GM23338 (cell line): ENCODE measurements at regions not wholly inside any gene's neighbourhood (a gene's known extent, or its start where the extent isn't known, plus 50 kb on each side); places are given as distances from the start of the nearest gene placed in this dataset.

Experiments
- ATAC-seq: fragments of 200-7000 bp; cut with Tn5 transposase; 3 replicates; pipeline ENCODE4 v1.9.1; 2020
- DNase-seq: peaks from one replicate; pipeline ENCODE4 v3.0.0-alpha.2; 2015; ENCODE audit warnings: low spot score
- H2AFZ ChIP-seq: fragments of 200-600 bp; sonication (generic); 2 replicates; pipeline ENCODE4 v1.8.0; 2016; ENCODE audit warnings: antibody characterized with exemption, mild to moderate bottlenecking, moderate library complexity
- H3F3A ChIP-seq: fragments of 200-600 bp; sonication (generic); replicated peaks from 2 replicates; pipeline ENCODE4 v1.8.0; 2017; ENCODE audit warnings: antibody characterized with exemption, mixed run types, low read depth
- H3K27ac ChIP-seq: fragments of 200-600 bp; sonication (generic); 2 replicates; pipeline ENCODE4 v1.6.1; 2016; ENCODE audit warnings: low read depth
- H3K27me3 ChIP-seq: fragments of 200-600 bp; sonication (generic); 2 replicates; pipeline ENCODE4 v1.8.0; 2016; ENCODE audit warnings: mild to moderate bottlenecking, mixed run types, moderate library complexity; ENCODE audit not compliant: insufficient read depth
- H3K36me3 ChIP-seq: fragments of 200-600 bp; sonication (generic); 2 replicates; pipeline ENCODE4 v1.8.0; 2016; ENCODE audit warnings: mild to moderate bottlenecking; ENCODE audit not compliant: insufficient read depth
- H3K4me1 ChIP-seq: fragments of 200-600 bp; sonication (generic); 2 replicates; pipeline ENCODE4 v1.8.0; 2016; ENCODE audit warnings: mild to moderate bottlenecking, moderate library complexity; ENCODE audit not compliant: insufficient read depth
- H3K4me2 ChIP-seq: fragments of 200-600 bp; sonication (generic); 2 replicates; pipeline ENCODE4 v1.7.1; 2017; ENCODE audit warnings: mixed run types
- H3K4me3 ChIP-seq: fragments of 200-600 bp; sonication (generic); 2 replicates; pipeline ENCODE4 v1.6.1; 2016; ENCODE audit warnings: mixed run types
- H3K79me2 ChIP-seq: fragments of 200-600 bp; sonication (generic); replicated peaks from 2 replicates; pipeline ENCODE4 v1.8.0; 2017; ENCODE audit warnings: mild to moderate bottlenecking; ENCODE audit not compliant: insufficient read depth
- H3K9me2 ChIP-seq: fragments of 200-600 bp; sonication (generic); 2 replicates; pipeline ENCODE4 v1.8.0; 2017; ENCODE audit not compliant: insufficient read depth
- H4K20me1 ChIP-seq: fragments of 200-600 bp; sonication (generic); replicated peaks from 2 replicates; pipeline ENCODE4 v1.8.0; 2017; ENCODE audit warnings: mild to moderate bottlenecking; ENCODE audit not compliant: insufficient read depth
- H3K27ac Mint-ChIP-seq: 2 replicates; pipeline ENCODE4 v1.8.0; 2020; ENCODE audit warnings: inconsistent platforms, mild to moderate bottlenecking, moderate library complexity, mixed read lengths
- H3K27me3 Mint-ChIP-seq: 3 replicates; pipeline ENCODE4 v1.8.0; 2022; ENCODE audit warnings: low read depth, mild to moderate bottlenecking, moderate library complexity, mixed read lengths, inconsistent platforms; ENCODE audit not compliant: insufficient read depth, poor library complexity
- H3K36me3 Mint-ChIP-seq: 3 replicates; pipeline ENCODE4 v1.8.0; 2021; ENCODE audit warnings: low read depth, mild to moderate bottlenecking, inconsistent platforms, moderate library complexity, mixed read lengths
- H3K4me1 Mint-ChIP-seq: 3 replicates; pipeline ENCODE4 v1.8.0; 2020; ENCODE audit warnings: mild to moderate bottlenecking, inconsistent platforms, mixed read lengths
- H3K4me3 Mint-ChIP-seq: 3 replicates; pipeline ENCODE4 v1.8.0; 2021; ENCODE audit warnings: moderate library complexity, mild to moderate bottlenecking, inconsistent platforms, mixed read lengths
- H3K9me3 Mint-ChIP-seq: 3 replicates; pipeline ENCODE4 v1.8.0; 2020; ENCODE audit warnings: moderate library complexity, mild to moderate bottlenecking, inconsistent platforms, mixed read lengths
- NANOG ChIP-seq: IDR thresholded peaks from 2 replicates; pipeline ENCODE4 v1.6.1; 2016; ENCODE audit warnings: antibody characterized with exemption, borderline replicate concordance
- ZNF331 ChIP-seq: fragments of 250-450 bp; sonication (Bioruptor Pico); IDR thresholded peaks from 2 replicates; pipeline ENCODE4 v1.5.0; 2020; ENCODE audit warnings: low read depth, mild to moderate bottlenecking, moderate library complexity
- TF ChIP-seq, protein P1 (sequence below), 2 experiments: fragments of 200-600 bp in 1 of 2; sonication (generic) in 1 of 2; conservative IDR thresholded peaks; 2 replicates each; pipeline versions ENCODE4 v1.5.1 to v1.6.1; 2016 to 2017; ENCODE audit warnings: antibody characterized with exemption in 2 of 2, low read depth in 2 of 2, mild to moderate bottlenecking in 2 of 2, moderate library complexity in 1 of 2
- TF ChIP-seq, protein P2 (sequence below): fragments of 250-450 bp; sonication (Bioruptor Pico); IDR thresholded peaks from 2 replicates; pipeline ENCODE4 v1.5.0; 2020; ENCODE audit warnings: mild to moderate bottlenecking, moderate library complexity
- TF ChIP-seq, protein P3 (sequence below): IDR thresholded peaks from one replicate; pipeline ENCODE4 v1.6.1; 2018; ENCODE audit warnings: antibody characterized with exemption; ENCODE audit not compliant: unreplicated experiment

DNA sequence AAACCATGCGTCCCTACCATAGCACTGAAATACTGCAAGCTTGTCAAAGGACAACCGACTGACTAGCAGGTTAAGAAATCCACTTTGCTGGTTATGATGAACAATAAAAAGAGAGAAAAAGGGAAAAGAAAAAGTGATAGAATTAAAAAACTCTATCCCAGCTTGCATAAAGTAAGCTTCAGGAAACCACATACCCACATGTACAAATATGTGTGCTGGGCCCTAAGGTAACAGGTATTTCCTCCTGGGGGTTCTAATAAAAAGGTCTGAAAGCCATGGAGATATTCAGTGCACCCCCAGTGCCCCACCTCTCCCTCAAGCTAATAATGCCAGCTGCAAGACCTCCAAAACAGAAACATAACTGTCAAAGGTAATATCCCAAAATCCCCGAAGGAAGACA, 248.6 kb upstream of the KLF14 start:
- H3K27ac ChIP-seq, result no peak overlapping the region

More for the DNA sequence above, 248.6 kb upstream of the KLF14 start:
- Histone ChIP-seq H3K79me2 (no peaks in the 10 kb centered on the region), H3K9me2 (no peaks in the 10 kb centered on the region), H3K4me1 (no peaks in the 10 kb centered on the region), H3K27me3 (no peaks in the 10 kb centered on the region), H3K36me3 (no peaks in the 10 kb centered on the region), H2AFZ (no peak overlapping the region), H3F3A (no peaks in the 10 kb centered on the region), H4K20me1 (no peaks in the 10 kb centered on the region; the same call in 1 of the 2 replicates), H3K4me3 (no peak overlapping the region), H3K4me2 (no peak overlapping the region)
- H3K27ac Mint-ChIP-seq, result no peak overlapping the region
- ATAC-seq, result no peak
- no peak overlapping the region for H3K4me3 Mint-ChIP-seq
- H3K27me3 Mint-ChIP-seq, result no peaks in the 10 kb centered on the region
- H3K9me3 Mint-ChIP-seq, result no peaks in the 10 kb centered on the region
- TF ChIP-seq NANOG (no peak), ZNF331 (CRISPR knock-in tag) (no peak)
- TF ChIP-seq, protein P1, sequence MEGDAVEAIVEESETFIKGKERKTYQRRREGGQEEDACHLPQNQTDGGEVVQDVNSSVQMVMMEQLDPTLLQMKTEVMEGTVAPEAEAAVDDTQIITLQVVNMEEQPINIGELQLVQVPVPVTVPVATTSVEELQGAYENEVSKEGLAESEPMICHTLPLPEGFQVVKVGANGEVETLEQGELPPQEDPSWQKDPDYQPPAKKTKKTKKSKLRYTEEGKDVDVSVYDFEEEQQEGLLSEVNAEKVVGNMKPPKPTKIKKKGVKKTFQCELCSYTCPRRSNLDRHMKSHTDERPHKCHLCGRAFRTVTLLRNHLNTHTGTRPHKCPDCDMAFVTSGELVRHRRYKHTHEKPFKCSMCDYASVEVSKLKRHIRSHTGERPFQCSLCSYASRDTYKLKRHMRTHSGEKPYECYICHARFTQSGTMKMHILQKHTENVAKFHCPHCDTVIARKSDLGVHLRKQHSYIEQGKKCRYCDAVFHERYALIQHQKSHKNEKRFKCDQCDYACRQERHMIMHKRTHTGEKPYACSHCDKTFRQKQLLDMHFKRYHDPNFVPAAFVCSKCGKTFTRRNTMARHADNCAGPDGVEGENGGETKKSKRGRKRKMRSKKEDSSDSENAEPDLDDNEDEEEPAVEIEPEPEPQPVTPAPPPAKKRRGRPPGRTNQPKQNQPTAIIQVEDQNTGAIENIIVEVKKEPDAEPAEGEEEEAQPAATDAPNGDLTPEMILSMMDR (conservative IDR thresholded peaks at IDR 0.05; ENCODE audit: low read depth in 2 of 2), result no peak
- TF ChIP-seq, protein P2, sequence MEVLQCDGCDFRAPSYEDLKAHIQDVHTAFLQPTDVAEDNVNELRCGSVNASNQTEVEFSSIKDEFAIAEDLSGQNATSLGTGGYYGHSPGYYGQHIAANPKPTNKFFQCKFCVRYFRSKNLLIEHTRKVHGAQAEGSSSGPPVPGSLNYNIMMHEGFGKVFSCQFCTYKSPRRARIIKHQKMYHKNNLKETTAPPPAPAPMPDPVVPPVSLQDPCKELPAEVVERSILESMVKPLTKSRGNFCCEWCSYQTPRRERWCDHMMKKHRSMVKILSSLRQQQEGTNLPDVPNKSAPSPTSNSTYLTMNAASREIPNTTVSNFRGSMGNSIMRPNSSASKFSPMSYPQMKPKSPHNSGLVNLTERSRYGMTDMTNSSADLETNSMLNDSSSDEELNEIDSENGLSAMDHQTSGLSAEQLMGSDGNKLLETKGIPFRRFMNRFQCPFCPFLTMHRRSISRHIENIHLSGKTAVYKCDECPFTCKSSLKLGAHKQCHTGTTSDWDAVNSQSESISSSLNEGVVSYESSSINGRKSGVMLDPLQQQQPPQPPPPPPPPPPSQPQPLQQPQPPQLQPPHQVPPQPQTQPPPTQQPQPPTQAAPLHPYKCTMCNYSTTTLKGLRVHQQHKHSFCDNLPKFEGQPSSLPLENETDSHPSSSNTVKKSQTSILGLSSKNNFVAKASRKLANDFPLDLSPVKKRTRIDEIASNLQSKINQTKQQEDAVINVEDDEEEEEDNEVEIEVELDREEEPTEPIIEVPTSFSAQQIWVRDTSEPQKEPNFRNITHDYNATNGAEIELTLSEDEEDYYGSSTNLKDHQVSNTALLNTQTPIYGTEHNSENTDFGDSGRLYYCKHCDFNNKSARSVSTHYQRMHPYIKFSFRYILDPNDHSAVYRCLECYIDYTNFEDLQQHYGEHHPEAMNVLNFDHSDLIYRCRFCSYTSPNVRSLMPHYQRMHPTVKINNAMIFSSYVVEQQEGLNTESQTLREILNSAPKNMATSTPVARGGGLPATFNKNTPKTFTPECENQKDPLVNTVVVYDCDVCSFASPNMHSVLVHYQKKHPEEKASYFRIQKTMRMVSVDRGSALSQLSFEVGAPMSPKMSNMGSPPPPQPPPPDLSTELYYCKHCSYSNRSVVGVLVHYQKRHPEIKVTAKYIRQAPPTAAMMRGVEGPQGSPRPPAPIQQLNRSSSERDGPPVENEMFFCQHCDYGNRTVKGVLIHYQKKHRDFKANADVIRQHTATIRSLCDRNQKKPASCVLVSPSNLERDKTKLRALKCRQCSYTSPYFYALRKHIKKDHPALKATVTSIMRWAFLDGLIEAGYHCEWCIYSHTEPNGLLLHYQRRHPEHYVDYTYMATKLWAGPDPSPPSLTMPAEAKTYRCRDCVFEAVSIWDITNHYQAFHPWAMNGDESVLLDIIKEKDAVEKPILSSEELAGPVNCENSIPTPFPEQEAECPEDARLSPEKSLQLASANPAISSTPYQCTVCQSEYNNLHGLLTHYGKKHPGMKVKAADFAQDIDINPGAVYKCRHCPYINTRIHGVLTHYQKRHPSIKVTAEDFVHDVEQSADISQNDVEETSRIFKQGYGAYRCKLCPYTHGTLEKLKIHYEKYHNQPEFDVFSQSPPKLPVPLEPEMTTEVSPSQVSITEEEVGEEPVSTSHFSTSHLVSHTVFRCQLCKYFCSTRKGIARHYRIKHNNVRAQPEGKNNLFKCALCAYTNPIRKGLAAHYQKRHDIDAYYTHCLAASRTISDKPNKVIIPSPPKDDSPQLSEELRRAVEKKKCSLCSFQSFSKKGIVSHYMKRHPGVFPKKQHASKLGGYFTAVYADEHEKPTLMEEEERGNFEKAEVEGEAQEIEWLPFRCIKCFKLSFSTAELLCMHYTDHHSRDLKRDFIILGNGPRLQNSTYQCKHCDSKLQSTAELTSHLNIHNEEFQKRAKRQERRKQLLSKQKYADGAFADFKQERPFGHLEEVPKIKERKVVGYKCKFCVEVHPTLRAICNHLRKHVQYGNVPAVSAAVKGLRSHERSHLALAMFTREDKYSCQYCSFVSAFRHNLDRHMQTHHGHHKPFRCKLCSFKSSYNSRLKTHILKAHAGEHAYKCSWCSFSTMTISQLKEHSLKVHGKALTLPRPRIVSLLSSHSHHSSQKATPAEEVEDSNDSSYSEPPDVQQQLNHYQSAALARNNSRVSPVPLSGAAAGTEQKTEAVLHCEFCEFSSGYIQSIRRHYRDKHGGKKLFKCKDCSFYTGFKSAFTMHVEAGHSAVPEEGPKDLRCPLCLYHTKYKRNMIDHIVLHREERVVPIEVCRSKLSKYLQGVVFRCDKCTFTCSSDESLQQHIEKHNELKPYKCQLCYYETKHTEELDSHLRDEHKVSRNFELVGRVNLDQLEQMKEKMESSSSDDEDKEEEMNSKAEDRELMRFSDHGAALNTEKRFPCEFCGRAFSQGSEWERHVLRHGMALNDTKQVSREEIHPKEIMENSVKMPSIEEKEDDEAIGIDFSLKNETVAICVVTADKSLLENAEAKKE (CRISPR knock-in tag), result no peak
- TF ChIP-seq, protein P3, sequence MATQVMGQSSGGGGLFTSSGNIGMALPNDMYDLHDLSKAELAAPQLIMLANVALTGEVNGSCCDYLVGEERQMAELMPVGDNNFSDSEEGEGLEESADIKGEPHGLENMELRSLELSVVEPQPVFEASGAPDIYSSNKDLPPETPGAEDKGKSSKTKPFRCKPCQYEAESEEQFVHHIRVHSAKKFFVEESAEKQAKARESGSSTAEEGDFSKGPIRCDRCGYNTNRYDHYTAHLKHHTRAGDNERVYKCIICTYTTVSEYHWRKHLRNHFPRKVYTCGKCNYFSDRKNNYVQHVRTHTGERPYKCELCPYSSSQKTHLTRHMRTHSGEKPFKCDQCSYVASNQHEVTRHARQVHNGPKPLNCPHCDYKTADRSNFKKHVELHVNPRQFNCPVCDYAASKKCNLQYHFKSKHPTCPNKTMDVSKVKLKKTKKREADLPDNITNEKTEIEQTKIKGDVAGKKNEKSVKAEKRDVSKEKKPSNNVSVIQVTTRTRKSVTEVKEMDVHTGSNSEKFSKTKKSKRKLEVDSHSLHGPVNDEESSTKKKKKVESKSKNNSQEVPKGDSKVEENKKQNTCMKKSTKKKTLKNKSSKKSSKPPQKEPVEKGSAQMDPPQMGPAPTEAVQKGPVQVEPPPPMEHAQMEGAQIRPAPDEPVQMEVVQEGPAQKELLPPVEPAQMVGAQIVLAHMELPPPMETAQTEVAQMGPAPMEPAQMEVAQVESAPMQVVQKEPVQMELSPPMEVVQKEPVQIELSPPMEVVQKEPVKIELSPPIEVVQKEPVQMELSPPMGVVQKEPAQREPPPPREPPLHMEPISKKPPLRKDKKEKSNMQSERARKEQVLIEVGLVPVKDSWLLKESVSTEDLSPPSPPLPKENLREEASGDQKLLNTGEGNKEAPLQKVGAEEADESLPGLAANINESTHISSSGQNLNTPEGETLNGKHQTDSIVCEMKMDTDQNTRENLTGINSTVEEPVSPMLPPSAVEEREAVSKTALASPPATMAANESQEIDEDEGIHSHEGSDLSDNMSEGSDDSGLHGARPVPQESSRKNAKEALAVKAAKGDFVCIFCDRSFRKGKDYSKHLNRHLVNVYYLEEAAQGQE, result no peak
- DNase-seq, result no peak
- H3K36me3 Mint-ChIP-seq, result no peaks in the 10 kb centered on the region
- peaks cover 14% of the 10 kb centered on the region for H3K4me1 Mint-ChIP-seq
